Right lobe of liver (tissue), 6 donors: ENCODE measurements at regions not wholly inside any gene's neighbourhood (a gene's known extent, or its start where the extent isn't known, plus 50 kb on each side); places are given as distances from the start of the nearest gene placed in this dataset.

Experiments
- ATAC-seq, 4 donors: fragments of 200-7000 bp; cut with Tn5 transposase; one replicate each; pipeline ENCODE4 v1.9.1; 2020; ENCODE audit warnings: mild to moderate bottlenecking in 4 of 4, moderate library complexity in 4 of 4
- DNase-seq, 3 donors: peaks; one replicate each; pipeline ENCODE4 v3.0.0-alpha.2; 2020
- H3K27ac ChIP-seq, 3 donors: fragments of 200-600 bp; one replicate each; pipeline ENCODE4 v1.8.0; 2022
- H3K27me3 ChIP-seq, 2 donors: fragments of 200-600 bp; one replicate each; pipeline ENCODE4 v1.8.0; 2022
- H3K36me3 ChIP-seq, 4 donors: fragments of 200-600 bp; sonication (generic) in 1 of 4; one replicate each; pipeline versions ENCODE4 v1.5.1 to v1.8.0; 2017 to 2022; ENCODE audit warnings: control low read depth in 1 of 4
- H3K4me1 ChIP-seq, 4 donors: fragments of 200-600 bp; sonication (generic) in 1 of 4; one replicate each; pipeline versions ENCODE4 v1.5.1 to v1.8.0; 2017 to 2022; ENCODE audit warnings: control low read depth in 1 of 4
- H3K4me3 ChIP-seq, 3 donors: fragments of 200-600 bp; one replicate each; pipeline ENCODE4 v1.8.0; 2022
- H3K9me3 ChIP-seq, 4 donors: fragments of 200-600 bp; sonication (generic) in 1 of 4; one replicate each; pipeline versions ENCODE4 v1.5.1 to v1.8.0; 2017 to 2022; ENCODE audit warnings: control low read depth in 1 of 4
- POLR2A ChIP-seq: fragments of 450-650 bp; IDR thresholded peaks from one replicate; pipeline ENCODE4 v1.6.1; 2017; ENCODE audit warnings: antibody characterized with exemption, mild to moderate bottlenecking
- WGBS: methylation state at CpG from one replicate; pipeline ENCODE4 v1.1.6; 2018; ENCODE audit warnings: low coverage, low lambda C conversion rate; ENCODE audit not compliant: insufficient coverage; ENCODE audit errors: missing lambda C conversion rate; 5-methylcytosine and 5-hydroxymethylcytosine counted together
- intact Hi-C, 2 donors: fragments of 100-400 bp; cut with DNase I; formaldehyde crosslinking; loops; one replicate each; pipeline versions ENCODE4 v1.11.2 to v1.14.1; 2022
- TF ChIP-seq, protein P1 (sequence below), 4 donors: fragments of 200-600 bp in 3 of 4; fragments of 450-650 bp in 1 of 4; IDR thresholded peaks; one replicate each; pipeline versions ENCODE4 v1.5.1 to v1.8.0; 2016 to 2022; ENCODE audit warnings: antibody characterized with exemption in 4 of 4, mild to moderate bottlenecking in 2 of 4
- donor health status: DM: no; HTN: yes; CAD: no.
- donor health status: DM: no; HTN: no; CAD: no.
- donor health status: DM: no; HTN: no; CAD: no.
- donor health status: DM: no; HTN: yes; CAD: no.
- donor health status: DM: no; HTN: yes; CAD: no.

DNA sequence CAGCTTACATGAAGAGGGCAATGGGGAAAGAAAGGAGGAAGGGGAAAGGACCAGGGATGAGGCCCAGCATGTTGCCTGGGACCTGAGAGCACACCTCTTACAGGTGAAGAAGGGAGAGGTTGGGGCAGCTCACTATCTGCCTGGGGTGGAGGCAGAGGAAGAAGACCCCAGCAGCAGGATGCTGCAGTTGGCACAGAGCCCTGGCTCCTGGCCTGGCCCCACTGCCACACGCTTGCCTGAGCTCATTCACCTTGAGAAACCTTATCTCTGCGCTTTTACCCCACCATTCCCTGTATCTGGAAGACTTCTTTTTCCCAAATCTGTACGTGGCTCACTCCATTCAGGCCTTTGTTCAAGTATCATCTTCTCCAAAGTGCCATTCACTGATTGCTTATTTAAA, 147.8 kb upstream of the TMEM72 start:
- no peaks in the 10 kb centered on the region for H3K27me3 ChIP-seq
- intact Hi-C loops: no loop called here
- no peaks in the 10 kb centered on the region for H3K4me1 ChIP-seq
- TF ChIP-seq, protein P1, sequence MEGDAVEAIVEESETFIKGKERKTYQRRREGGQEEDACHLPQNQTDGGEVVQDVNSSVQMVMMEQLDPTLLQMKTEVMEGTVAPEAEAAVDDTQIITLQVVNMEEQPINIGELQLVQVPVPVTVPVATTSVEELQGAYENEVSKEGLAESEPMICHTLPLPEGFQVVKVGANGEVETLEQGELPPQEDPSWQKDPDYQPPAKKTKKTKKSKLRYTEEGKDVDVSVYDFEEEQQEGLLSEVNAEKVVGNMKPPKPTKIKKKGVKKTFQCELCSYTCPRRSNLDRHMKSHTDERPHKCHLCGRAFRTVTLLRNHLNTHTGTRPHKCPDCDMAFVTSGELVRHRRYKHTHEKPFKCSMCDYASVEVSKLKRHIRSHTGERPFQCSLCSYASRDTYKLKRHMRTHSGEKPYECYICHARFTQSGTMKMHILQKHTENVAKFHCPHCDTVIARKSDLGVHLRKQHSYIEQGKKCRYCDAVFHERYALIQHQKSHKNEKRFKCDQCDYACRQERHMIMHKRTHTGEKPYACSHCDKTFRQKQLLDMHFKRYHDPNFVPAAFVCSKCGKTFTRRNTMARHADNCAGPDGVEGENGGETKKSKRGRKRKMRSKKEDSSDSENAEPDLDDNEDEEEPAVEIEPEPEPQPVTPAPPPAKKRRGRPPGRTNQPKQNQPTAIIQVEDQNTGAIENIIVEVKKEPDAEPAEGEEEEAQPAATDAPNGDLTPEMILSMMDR (IDR thresholded peaks at IDR 0.05): no peak
- TF ChIP-seq POLR2A: no peak
- H3K27ac ChIP-seq: no peak overlapping the region
- DNase-seq (no peak), ATAC-seq (no peak)
- H3K9me3 ChIP-seq: no peaks in the 10 kb centered on the region
- no peak overlapping the region for H3K4me3 ChIP-seq
- 70% methylated on average over 3 of the region's 3 CpGs for WGBS
- H3K36me3 ChIP-seq: no peaks in the 10 kb centered on the region

DNA sequence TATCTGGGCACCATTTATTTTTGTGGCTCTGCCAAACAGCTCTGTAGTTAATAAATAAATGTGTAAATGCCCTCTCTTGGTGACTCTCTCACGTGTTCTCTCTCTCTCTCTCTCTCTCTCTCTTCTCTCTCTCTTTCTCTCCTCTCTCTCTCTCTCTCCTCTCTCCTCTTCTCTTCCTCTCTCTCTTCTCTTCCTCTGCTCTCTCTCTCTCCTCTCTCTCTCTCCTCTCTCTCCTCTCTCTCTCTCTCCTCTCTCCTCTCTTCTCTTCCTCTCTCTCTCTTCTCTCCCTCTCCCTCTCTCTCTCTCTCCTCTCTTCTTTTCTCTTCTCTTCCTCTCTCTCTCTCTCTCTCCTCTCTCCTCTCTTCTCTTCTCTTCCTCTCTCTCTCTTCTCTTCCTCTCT, 145.8 kb upstream of the TMEM72 start:
- WGBS: 47% methylated on average over 1 of the region's 1 CpG
- ATAC-seq (no peak), DNase-seq (no peak)
- no peaks in the 10 kb centered on the region for H3K4me1 ChIP-seq
- no peaks in the 10 kb centered on the region for H3K36me3 ChIP-seq
- no peak overlapping the region for H3K4me3 ChIP-seq
- no peaks in the 10 kb centered on the region for H3K9me3 ChIP-seq
- no peaks in the 10 kb centered on the region for H3K27me3 ChIP-seq
- TF ChIP-seq, protein P1 (IDR thresholded peaks at IDR 0.05): no peak
- TF ChIP-seq POLR2A: no peak
- intact Hi-C loops: no loop called here
- H3K27ac ChIP-seq: no peak overlapping the region

- intact Hi-C loops: no loop called here
- no peak for TF ChIP-seq POLR2A
- TF ChIP-seq, protein P1 (IDR thresholded peaks at IDR 0.05): no peak
- H3K36me3 ChIP-seq: no peaks in the 10 kb centered on the region
- H3K4me1 ChIP-seq: no peaks in the 10 kb centered on the region
- DNase-seq: no peak
- no peak for ATAC-seq
- 68% methylated on average over 5 of the region's 5 CpGs for WGBS
- no peaks in the 10 kb centered on the region for H3K27me3 ChIP-seq
- no peak overlapping the region for H3K4me3 ChIP-seq
- H3K9me3 ChIP-seq: no peaks in the 10 kb centered on the region
- H3K27ac ChIP-seq: no peak overlapping the region
These were observed 144.5 kb upstream of the TMEM72 start for GRCh38 chr10:44766631-44767030.

DNA sequence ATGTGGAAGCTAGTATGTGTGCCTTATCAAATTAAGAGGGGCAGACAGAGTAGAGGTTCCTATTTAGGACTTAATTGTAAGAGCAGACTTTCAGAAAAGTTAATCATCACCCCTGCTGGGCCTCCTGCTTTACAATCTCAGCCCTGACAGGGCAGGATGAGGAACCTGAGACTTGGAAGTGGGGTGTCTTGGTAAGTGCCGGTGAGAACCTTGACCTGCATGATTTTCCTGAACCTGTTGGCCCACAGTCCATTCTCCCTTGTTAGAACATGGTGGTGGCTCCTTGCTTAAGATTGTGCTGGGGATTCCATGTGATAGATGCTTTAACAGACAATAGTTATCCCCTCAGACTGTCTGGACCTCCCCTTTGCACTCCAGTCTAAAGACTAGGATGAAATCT, 141.7 kb upstream of the TMEM72 start:
- Histone ChIP-seq H3K27me3 (no peaks in the 10 kb centered on the region), H3K36me3 (no peaks in the 10 kb centered on the region), H3K4me3 (no peak overlapping the region), H3K9me3 (no peaks in the 10 kb centered on the region), H3K4me1 (no peaks in the 10 kb centered on the region), H3K27ac (no peak overlapping the region)
- ATAC-seq (no peak), DNase-seq (no peak)
- TF ChIP-seq, protein P1 (IDR thresholded peaks at IDR 0.05): no peak
- WGBS: 25% methylated on average over 1 of the region's 1 CpG
- intact Hi-C loops: no loop called here
